ENCODE measurements at regions not wholly inside any gene's neighbourhood (a gene's known extent, or its start where the extent isn't known, plus 50 kb on each side); places are given as distances from the start of the nearest gene placed in this dataset.

GRCh38 chr13:78431328-78431727, 172.0 kb downstream of the POU4F1 start:
- TF ChIP-seq, protein P1, sequence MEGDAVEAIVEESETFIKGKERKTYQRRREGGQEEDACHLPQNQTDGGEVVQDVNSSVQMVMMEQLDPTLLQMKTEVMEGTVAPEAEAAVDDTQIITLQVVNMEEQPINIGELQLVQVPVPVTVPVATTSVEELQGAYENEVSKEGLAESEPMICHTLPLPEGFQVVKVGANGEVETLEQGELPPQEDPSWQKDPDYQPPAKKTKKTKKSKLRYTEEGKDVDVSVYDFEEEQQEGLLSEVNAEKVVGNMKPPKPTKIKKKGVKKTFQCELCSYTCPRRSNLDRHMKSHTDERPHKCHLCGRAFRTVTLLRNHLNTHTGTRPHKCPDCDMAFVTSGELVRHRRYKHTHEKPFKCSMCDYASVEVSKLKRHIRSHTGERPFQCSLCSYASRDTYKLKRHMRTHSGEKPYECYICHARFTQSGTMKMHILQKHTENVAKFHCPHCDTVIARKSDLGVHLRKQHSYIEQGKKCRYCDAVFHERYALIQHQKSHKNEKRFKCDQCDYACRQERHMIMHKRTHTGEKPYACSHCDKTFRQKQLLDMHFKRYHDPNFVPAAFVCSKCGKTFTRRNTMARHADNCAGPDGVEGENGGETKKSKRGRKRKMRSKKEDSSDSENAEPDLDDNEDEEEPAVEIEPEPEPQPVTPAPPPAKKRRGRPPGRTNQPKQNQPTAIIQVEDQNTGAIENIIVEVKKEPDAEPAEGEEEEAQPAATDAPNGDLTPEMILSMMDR (IDR thresholded peaks at IDR 0.05 in 4 of 5, conservative IDR thresholded peaks at IDR 0.05 in 1 of 5): no peak
- TF ChIP-seq POLR2A (IDR thresholded peaks at IDR 0.05): no peak
